ENCODE measurements at regions not wholly inside any gene's neighbourhood (a gene's known extent, or its start where the extent isn't known, plus 50 kb on each side); places are given as distances from the start of the nearest gene placed in this dataset.
"Not testable (repeated sequence)": the region's sequence is repeated elsewhere in the genome, so short reads cannot be mapped to it uniquely, and the experiment has no call there.

- DNase-seq: no peak
Observed at GRCh38 chr12:11539156-11539555, 110.3 kb upstream of the ETV6 start.

- DNase-seq: no peak
Observed at GRCh38 chr12:11540156-11540555, 109.3 kb upstream of the ETV6 start.

- no peak for DNase-seq
Observed at GRCh38 chr12:11540615-11541310, 108.7 kb upstream of the ETV6 start.

- no peak for DNase-seq
Observed at GRCh38 chr12:11542599-11542998, 106.9 kb upstream of the ETV6 start.

GRCh38 chr12:11543457-11544158, 105.9 kb upstream of the ETV6 start:
- no peak for DNase-seq

GRCh38 chr12:11545484-11546330, 103.8 kb upstream of the ETV6 start:
- DNase-seq: no peak

- peak; percentile 18 for DNase-seq
Observed at GRCh38 chr12:11546582-11547270, 102.7 kb upstream of the ETV6 start.

- DNase-seq: not testable (repeated sequence)
Observed at GRCh38 chr12:11547271-11547646, 102.2 kb upstream of the ETV6 start.

- no peak for DNase-seq
Observed at GRCh38 chr12:11549119-11549518, 100.4 kb upstream of the ETV6 start.

GRCh38 chr12:11553871-11554533, 95.5 kb upstream of the ETV6 start:
- DNase-seq: no peak

- no peak for DNase-seq
Observed at GRCh38 chr12:11555195-11555594, 94.3 kb upstream of the ETV6 start.

- DNase-seq: no peak
Observed at GRCh38 chr12:11555743-11556625, 93.5 kb upstream of the ETV6 start.

GRCh38 chr12:11556682-11557081, 92.8 kb upstream of the ETV6 start:
- no peak for DNase-seq

GRCh38 chr12:11559626-11560340, 89.7 kb upstream of the ETV6 start:
- DNase-seq: no peak

- no peak for DNase-seq
Observed at GRCh38 chr12:11561411-11561810, 88.1 kb upstream of the ETV6 start.

GRCh38 chr12:11563785-11564739, 85.4 kb upstream of the ETV6 start:
- DNase-seq: no peak

- no peak for DNase-seq
Observed at GRCh38 chr12:11564984-11565651, 84.4 kb upstream of the ETV6 start.

- DNase-seq: no peak
Observed at GRCh38 chr12:11565752-11566151, 83.7 kb upstream of the ETV6 start.
